ENCODE measurements at regions not wholly inside any gene's neighbourhood (a gene's known extent, or its start where the extent isn't known, plus 50 kb on each side); places are given as distances from the start of the nearest gene placed in this dataset.

DNA sequence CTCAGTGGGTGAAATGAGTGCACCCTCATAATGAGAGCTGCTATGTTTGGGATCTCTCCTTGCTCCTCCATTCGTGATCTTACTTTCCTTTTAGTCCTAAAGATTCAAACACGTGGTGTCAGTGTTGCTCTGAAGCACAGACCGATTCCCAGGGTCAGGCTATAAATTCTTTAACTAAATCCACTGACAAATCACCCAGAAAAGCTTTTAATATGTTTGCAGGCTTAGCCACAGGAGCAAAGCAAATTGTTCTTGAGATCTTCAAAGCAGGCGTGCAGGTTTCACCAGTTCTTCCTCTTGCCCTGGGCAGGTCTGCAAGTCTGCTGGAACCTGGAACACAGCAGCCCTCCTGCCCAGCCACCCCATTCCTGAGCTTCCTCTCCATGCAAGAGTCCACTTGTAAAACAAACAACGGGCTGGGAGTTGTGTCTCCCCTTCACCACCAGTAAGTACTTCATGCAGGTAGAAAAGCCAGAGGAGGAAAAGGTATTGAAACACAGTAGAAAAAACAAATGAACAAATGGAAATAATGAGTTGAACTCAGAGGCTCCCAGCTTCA lies 70.1 kb upstream of the ENPP6 start:
- H3K9me3 ChIP-seq (ENCODE audit: insufficient read depth, low read depth, low read length), result no peaks in the 10 kb centered on the region
- H3K36me3 ChIP-seq (ENCODE audit: insufficient read depth, low read length), result no peaks in the 10 kb centered on the region
- H3K79me2 ChIP-seq (ENCODE audit: insufficient read depth, low read length), result no peaks in the 10 kb centered on the region
- H3K27me3 ChIP-seq (ENCODE audit: insufficient read depth, low read length, poor library complexity, severe bottlenecking), result no peaks in the 10 kb centered on the region
- H3K4me1 ChIP-seq (ENCODE audit: insufficient read depth, low read length, poor library complexity, severe bottlenecking), result peaks cover 6% of the 10 kb centered on the region
- H3K4me3 ChIP-seq (ENCODE audit: low read length, poor library complexity, severe bottlenecking), result no peak overlapping the region
- H3K9ac ChIP-seq (ENCODE audit: low read depth, low read length, poor library complexity, severe bottlenecking), result no peak overlapping the region
- no peaks in the 10 kb centered on the region for H4K20me1 ChIP-seq (ENCODE audit: insufficient read depth, low read length, poor library complexity, severe bottlenecking)
- H3K4me2 ChIP-seq (ENCODE audit: low read depth, low read length, poor library complexity, severe bottlenecking), result no peak overlapping the region
- no peaks in the 10 kb centered on the region for H3K9me2 ChIP-seq (replicated peaks; ENCODE audit: low read depth, low read length)
- no peaks in the 10 kb centered on the region for H3F3A ChIP-seq (ENCODE audit: low read depth)
- no peak for TF ChIP-seq EZH2phosphoT487 (IDR thresholded peaks at IDR 0.05; ENCODE audit: borderline replicate concordance)
- TF ChIP-seq, protein P1, sequence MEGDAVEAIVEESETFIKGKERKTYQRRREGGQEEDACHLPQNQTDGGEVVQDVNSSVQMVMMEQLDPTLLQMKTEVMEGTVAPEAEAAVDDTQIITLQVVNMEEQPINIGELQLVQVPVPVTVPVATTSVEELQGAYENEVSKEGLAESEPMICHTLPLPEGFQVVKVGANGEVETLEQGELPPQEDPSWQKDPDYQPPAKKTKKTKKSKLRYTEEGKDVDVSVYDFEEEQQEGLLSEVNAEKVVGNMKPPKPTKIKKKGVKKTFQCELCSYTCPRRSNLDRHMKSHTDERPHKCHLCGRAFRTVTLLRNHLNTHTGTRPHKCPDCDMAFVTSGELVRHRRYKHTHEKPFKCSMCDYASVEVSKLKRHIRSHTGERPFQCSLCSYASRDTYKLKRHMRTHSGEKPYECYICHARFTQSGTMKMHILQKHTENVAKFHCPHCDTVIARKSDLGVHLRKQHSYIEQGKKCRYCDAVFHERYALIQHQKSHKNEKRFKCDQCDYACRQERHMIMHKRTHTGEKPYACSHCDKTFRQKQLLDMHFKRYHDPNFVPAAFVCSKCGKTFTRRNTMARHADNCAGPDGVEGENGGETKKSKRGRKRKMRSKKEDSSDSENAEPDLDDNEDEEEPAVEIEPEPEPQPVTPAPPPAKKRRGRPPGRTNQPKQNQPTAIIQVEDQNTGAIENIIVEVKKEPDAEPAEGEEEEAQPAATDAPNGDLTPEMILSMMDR (conservative IDR thresholded peaks at IDR 0.05; ENCODE audit: low read length), result no peak
- no peak overlapping the region for H2AFZ ChIP-seq (ENCODE audit: low read length)

DNA sequence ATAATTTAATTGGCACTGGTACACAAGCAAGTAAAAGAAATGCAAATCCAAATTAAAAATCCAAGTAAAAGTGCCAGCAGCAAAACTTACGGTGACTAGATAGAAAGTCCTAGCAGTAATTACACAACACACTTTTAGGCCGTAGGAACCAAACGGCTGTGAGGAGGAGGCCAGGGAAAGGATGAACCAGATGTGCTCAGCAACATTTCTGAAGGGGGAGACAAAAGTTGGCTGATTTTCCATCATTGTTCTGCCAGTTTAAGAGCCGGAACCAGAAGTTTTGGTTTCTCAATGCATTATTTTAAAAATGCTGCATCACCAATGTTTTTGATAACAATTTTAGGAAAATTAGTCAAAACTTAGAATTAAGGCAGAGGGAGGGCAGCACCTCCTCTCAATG lies 68.7 kb upstream of the ENPP6 start:
- H3K9me2 ChIP-seq (replicated peaks; ENCODE audit: low read depth, low read length), result no peaks in the 10 kb centered on the region
- H3K36me3 ChIP-seq (ENCODE audit: insufficient read depth, low read length), result no peaks in the 10 kb centered on the region
- peaks cover 13% of the 10 kb centered on the region for H3K4me1 ChIP-seq (ENCODE audit: insufficient read depth, low read length, poor library complexity, severe bottlenecking)
- H2AFZ ChIP-seq (ENCODE audit: low read length), result no peak overlapping the region
- H4K20me1 ChIP-seq (ENCODE audit: insufficient read depth, low read length, poor library complexity, severe bottlenecking), result no peaks in the 10 kb centered on the region
- TF ChIP-seq, protein P1 (conservative IDR thresholded peaks at IDR 0.05; ENCODE audit: low read length), result no peak
- TF ChIP-seq EZH2phosphoT487 (IDR thresholded peaks at IDR 0.05; ENCODE audit: borderline replicate concordance), result no peak
- H3K79me2 ChIP-seq (ENCODE audit: insufficient read depth, low read length), result no peaks in the 10 kb centered on the region
- H3K9me3 ChIP-seq (ENCODE audit: insufficient read depth, low read depth, low read length), result no peaks in the 10 kb centered on the region
- H3K27me3 ChIP-seq (ENCODE audit: insufficient read depth, low read length, poor library complexity, severe bottlenecking), result no peaks in the 10 kb centered on the region
- H3K9ac ChIP-seq (ENCODE audit: low read depth, low read length, poor library complexity, severe bottlenecking), result no peak overlapping the region
- no peak overlapping the region for H3K4me2 ChIP-seq (ENCODE audit: low read depth, low read length, poor library complexity, severe bottlenecking)
- no peak overlapping the region for H3K4me3 ChIP-seq (ENCODE audit: low read length, poor library complexity, severe bottlenecking)
- no peaks in the 10 kb centered on the region for H3F3A ChIP-seq (ENCODE audit: low read depth)

DNA sequence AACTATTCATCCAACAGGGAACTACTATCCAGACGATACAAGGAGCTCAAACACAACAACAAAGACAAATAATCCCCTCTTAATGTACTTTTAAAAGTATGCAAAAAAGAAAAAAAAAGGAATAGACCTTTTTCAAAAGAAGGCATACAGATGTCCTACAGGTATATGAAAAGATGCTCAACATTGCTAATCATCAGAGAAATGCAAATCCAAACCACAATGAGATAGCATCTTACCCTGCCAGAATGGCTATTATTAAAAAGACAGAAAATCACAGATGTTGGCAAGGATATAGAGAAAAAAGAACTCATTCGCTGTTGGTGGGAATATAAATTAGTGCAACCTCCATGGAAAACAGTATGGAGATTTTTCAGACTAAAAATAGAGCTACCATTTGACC lies 67.1 kb upstream of the ENPP6 start:
- Histone ChIP-seq H3K4me3 (ENCODE audit: low read length, poor library complexity, severe bottlenecking) (no peak overlapping the region), H3K9ac (ENCODE audit: low read depth, low read length, poor library complexity, severe bottlenecking) (no peak overlapping the region)

More for the DNA sequence above, 67.1 kb upstream of the ENPP6 start:
- peaks cover 13% of the 10 kb centered on the region for H3K4me1 ChIP-seq (ENCODE audit: insufficient read depth, low read length, poor library complexity, severe bottlenecking)
- H3K4me2 ChIP-seq (ENCODE audit: low read depth, low read length, poor library complexity, severe bottlenecking), result no peak overlapping the region
- no peaks in the 10 kb centered on the region for H3K36me3 ChIP-seq (ENCODE audit: insufficient read depth, low read length)
- H3K9me2 ChIP-seq (replicated peaks; ENCODE audit: low read depth, low read length), result no peaks in the 10 kb centered on the region
- H3K79me2 ChIP-seq (ENCODE audit: insufficient read depth, low read length), result no peaks in the 10 kb centered on the region
- H4K20me1 ChIP-seq (ENCODE audit: insufficient read depth, low read length, poor library complexity, severe bottlenecking), result no peaks in the 10 kb centered on the region
- no peaks in the 10 kb centered on the region for H3K27me3 ChIP-seq (ENCODE audit: insufficient read depth, low read length, poor library complexity, severe bottlenecking)
- no peak for TF ChIP-seq EZH2phosphoT487 (IDR thresholded peaks at IDR 0.05; ENCODE audit: borderline replicate concordance)
- TF ChIP-seq, protein P1 (conservative IDR thresholded peaks at IDR 0.05; ENCODE audit: low read length), result no peak
- no peak overlapping the region for H2AFZ ChIP-seq (ENCODE audit: low read length)
- no peaks in the 10 kb centered on the region for H3F3A ChIP-seq (ENCODE audit: low read depth)
- H3K9me3 ChIP-seq (ENCODE audit: insufficient read depth, low read depth, low read length), result no peaks in the 10 kb centered on the region

Measured in Loucy (cell line).